Liver (tissue), 8 donors: ENCODE measurements at regions not wholly inside any gene's neighbourhood (a gene's known extent, or its start where the extent isn't known, plus 50 kb on each side); places are given as distances from the start of the nearest gene placed in this dataset.

ENCODE experiments used
- DNase-seq: peaks from one replicate; pipeline ENCODE4 v3.0.0-alpha.2; 2017; ENCODE audit warnings: low spot score
- H3K27ac ChIP-seq, 2 donors: one replicate each; pipeline ENCODE4 v1.7.0; 2013; ENCODE audit warnings: inconsistent platforms in 2 of 2, low read length in 2 of 2, control low read depth in 1 of 2, low read depth in 1 of 2, mild to moderate bottlenecking in 1 of 2
- H3K27me3 ChIP-seq, 4 donors: one replicate each; pipeline versions ENCODE4 v1.6.1 to v1.7.0; 2013; ENCODE audit warnings: low read length in 3 of 4, inconsistent platforms in 1 of 4, mild to moderate bottlenecking in 1 of 4, moderate library complexity in 1 of 4; ENCODE audit not compliant: control insufficient read depth in 4 of 4, insufficient read depth in 4 of 4
- H3K36me3 ChIP-seq, 4 donors: one replicate each; pipeline versions ENCODE4 v1.6.1 to v1.7.0; 2013; ENCODE audit warnings: low read length in 3 of 4, mild to moderate bottlenecking in 3 of 4, low read depth in 1 of 4, moderate library complexity in 1 of 4; ENCODE audit not compliant: control insufficient read depth in 4 of 4, insufficient read depth in 3 of 4
- H3K4me1 ChIP-seq, 4 donors: one replicate each; pipeline versions ENCODE4 v1.6.1 to v1.7.0; 2013; ENCODE audit warnings: low read length in 3 of 4, mild to moderate bottlenecking in 3 of 4, moderate library complexity in 1 of 4; ENCODE audit not compliant: control insufficient read depth in 4 of 4, insufficient read depth in 4 of 4
- H3K4me3 ChIP-seq, 3 donors: one replicate each; pipeline versions ENCODE4 v1.6.1 to v1.7.0; 2013; ENCODE audit warnings: low read length in 3 of 3, control low read depth in 1 of 3, low read depth in 1 of 3, mild to moderate bottlenecking in 1 of 3
- H3K9ac ChIP-seq, 2 donors: one replicate each; pipeline ENCODE4 v1.7.0; 2013; ENCODE audit warnings: low read length in 2 of 2, mild to moderate bottlenecking in 2 of 2, moderate library complexity in 2 of 2, control low read depth in 1 of 2, low read depth in 1 of 2
- H3K9me3 ChIP-seq, 4 donors: one replicate each; pipeline versions ENCODE4 v1.6.1 to v1.7.0; 2013; ENCODE audit warnings: low read length in 3 of 4; ENCODE audit not compliant: control insufficient read depth in 4 of 4
- ATF3 ChIP-seq: IDR thresholded peaks from 2 replicates; pipeline ENCODE4 v1.6.1; 2016; ENCODE audit warnings: antibody characterized with exemption
- CTCF ChIP-seq: fragments of 150-350 bp; IDR thresholded peaks from 2 replicates; pipeline ENCODE4 v1.5.1; 2017; ENCODE audit warnings: improper control_type of control experiment, low read depth, low read length; ENCODE audit not compliant: missing input control
- EGR1 ChIP-seq, 2 donors: IDR thresholded peaks; 2 replicates each; pipeline ENCODE4 v1.6.1; 2016 to 2018; ENCODE audit warnings: antibody characterized with exemption in 2 of 2, low read depth in 2 of 2
- FOXA1 ChIP-seq: IDR thresholded peaks from 2 replicates; pipeline ENCODE4 v1.6.1; 2016; ENCODE audit warnings: antibody characterized with exemption
- FOXA2 ChIP-seq: IDR thresholded peaks from 2 replicates; pipeline ENCODE4 v1.6.1; 2016; ENCODE audit warnings: antibody characterized with exemption
- GABPA ChIP-seq, 2 donors: IDR thresholded peaks in 1 of 2; conservative IDR thresholded peaks in 1 of 2; 2 replicates each; pipeline ENCODE4 v1.6.1; 2016; ENCODE audit warnings: antibody characterized with exemption in 2 of 2, mild to moderate bottlenecking in 1 of 2, moderate library complexity in 1 of 2
- HNF4A ChIP-seq, 2 donors: conservative IDR thresholded peaks; 2 replicates each; pipeline ENCODE4 v1.6.1; 2016; ENCODE audit warnings: antibody characterized with exemption in 2 of 2, mild to moderate bottlenecking in 2 of 2
- HNF4G ChIP-seq: IDR thresholded peaks from 2 replicates; pipeline ENCODE4 v1.6.1; 2016; ENCODE audit warnings: antibody characterized with exemption
- JUND ChIP-seq, 2 donors: IDR thresholded peaks; 2 replicates each; pipeline ENCODE4 v1.6.1; 2016; ENCODE audit warnings: antibody characterized with exemption in 2 of 2
- MAX ChIP-seq: IDR thresholded peaks from 2 replicates; pipeline ENCODE4 v1.6.1; 2016; ENCODE audit warnings: antibody characterized with exemption
- NR2F2 ChIP-seq: IDR thresholded peaks from 2 replicates; pipeline ENCODE4 v1.6.1; 2016; ENCODE audit warnings: antibody characterized with exemption
- RAD21 ChIP-seq, 2 donors: IDR thresholded peaks; 2 replicates each; pipeline ENCODE4 v1.6.1; 2016; ENCODE audit warnings: antibody characterized with exemption in 2 of 2, mild to moderate bottlenecking in 2 of 2
- REST ChIP-seq: IDR thresholded peaks from 2 replicates; pipeline ENCODE4 v1.6.1; 2016; ENCODE audit warnings: antibody characterized with exemption, mild to moderate bottlenecking
- RXRA ChIP-seq, 2 donors: IDR thresholded peaks; 2 replicates each; pipeline ENCODE4 v1.6.1; 2017 to 2018; ENCODE audit warnings: antibody characterized with exemption in 2 of 2, mild to moderate bottlenecking in 1 of 2
- SP1 ChIP-seq: IDR thresholded peaks from 2 replicates; pipeline ENCODE4 v1.6.1; 2018; ENCODE audit warnings: antibody characterized with exemption, mild to moderate bottlenecking
- TAF1 ChIP-seq: conservative IDR thresholded peaks from 2 replicates; pipeline ENCODE4 v1.6.1; 2016; ENCODE audit warnings: antibody characterized with exemption, mild to moderate bottlenecking
- YY1 ChIP-seq: IDR thresholded peaks from 2 replicates; pipeline ENCODE4 v1.6.1; 2016; ENCODE audit warnings: antibody characterized with exemption, mild to moderate bottlenecking
- ZBTB33 ChIP-seq: IDR thresholded peaks from 2 replicates; pipeline ENCODE4 v1.6.1; 2016; ENCODE audit warnings: antibody characterized with exemption
- WGBS: extraction: QIAGEN DNeasy Blood & Tissue Kit; methylation state at CpG from one replicate; pipeline ENCODE4 v1.1.7; 2013; 5-methylcytosine and 5-hydroxymethylcytosine counted together
- donor health status: healthy.
- donor health status: healthy.
- donor health status: healthy.
- donor health status: healthy.
- donor health status: healthy.

- H3K27ac ChIP-seq: no peak overlapping the region
- no peak for DNase-seq
- no peaks in the 10 kb centered on the region for H3K27me3 ChIP-seq
- H3K4me1 ChIP-seq: no peaks in the 10 kb centered on the region
- H3K36me3 ChIP-seq: no peaks in the 10 kb centered on the region
- H3K4me3 ChIP-seq: no peak overlapping the region
- no peak for TF ChIP-seq HNF4G
- no peak for TF ChIP-seq FOXA1
- TF ChIP-seq YY1: no peak
- no peak for TF ChIP-seq ZBTB33
- TF ChIP-seq MAX: no peak
- TF ChIP-seq TAF1: no peak
- no peak for TF ChIP-seq REST
- TF ChIP-seq RXRA (IDR thresholded peaks at IDR 0.05): no peak
- TF ChIP-seq NR2F2: no peak
- TF ChIP-seq JUND (IDR thresholded peaks at IDR 0.05): no peak
- TF ChIP-seq ATF3: no peak
- no peak for TF ChIP-seq EGR1 (IDR thresholded peaks at IDR 0.05; ENCODE audit: low read depth in 2 of 2)
- TF ChIP-seq SP1: no peak
- TF ChIP-seq FOXA2: no peak
- no peak for TF ChIP-seq CTCF
- TF ChIP-seq GABPA (IDR thresholded peaks at IDR 0.05 in 1 of 2, conservative IDR thresholded peaks at IDR 0.05 in 1 of 2): no peak
- TF ChIP-seq RAD21 (IDR thresholded peaks at IDR 0.05): no peak
- no peak for TF ChIP-seq HNF4A (conservative IDR thresholded peaks at IDR 0.05)
- H3K9ac ChIP-seq: no peak overlapping the region
- WGBS: 80% methylated on average over 2 of the region's 2 CpGs
- H3K9me3 ChIP-seq: no peaks in the 10 kb centered on the region
Observed at GRCh38 chr6:14791526-14791925, 454.3 kb upstream of the JARID2 start.
